ENCODE measurements at regions not wholly inside any gene's neighbourhood (a gene's known extent, or its start where the extent isn't known, plus 50 kb on each side); places are given as distances from the start of the nearest gene placed in this dataset.

GRCh38 chr16:72261127-72261526 is 89.2 kb upstream of the PMFBP1 start:
- no peak for DNase-seq

DNA sequence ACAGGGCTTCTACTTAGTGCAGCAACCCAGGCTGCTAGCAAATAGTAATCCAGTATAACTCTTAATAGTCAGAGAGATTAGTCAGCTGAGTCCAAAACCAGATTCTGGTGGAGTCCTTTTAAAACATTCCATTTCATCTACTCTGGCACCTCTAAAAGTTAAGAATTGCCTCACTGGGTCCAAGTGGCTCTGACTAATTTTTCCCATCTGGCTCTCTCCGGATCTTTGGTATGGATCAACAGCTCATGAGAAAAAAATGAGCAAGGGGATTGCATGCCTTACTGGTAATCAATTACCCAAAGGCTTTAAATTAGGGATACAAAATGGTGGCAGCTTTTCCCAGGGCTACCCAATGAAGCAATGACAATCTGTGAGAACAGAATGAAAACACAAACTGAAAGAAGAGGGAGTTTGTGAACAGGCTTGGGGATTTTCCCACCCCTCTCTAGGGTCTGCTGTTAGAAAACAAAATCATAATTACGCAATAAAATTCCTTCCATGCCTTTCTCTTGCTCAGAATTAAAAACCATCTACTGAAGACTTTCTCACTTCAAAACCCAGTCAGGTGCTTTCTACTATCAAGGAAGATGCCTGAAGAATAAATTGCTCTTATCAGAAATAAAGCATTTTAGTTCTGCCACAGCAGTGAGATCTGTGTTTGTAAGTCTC is 84.6 kb upstream of the PMFBP1 start:
- no peak for DNase-seq

DNA sequence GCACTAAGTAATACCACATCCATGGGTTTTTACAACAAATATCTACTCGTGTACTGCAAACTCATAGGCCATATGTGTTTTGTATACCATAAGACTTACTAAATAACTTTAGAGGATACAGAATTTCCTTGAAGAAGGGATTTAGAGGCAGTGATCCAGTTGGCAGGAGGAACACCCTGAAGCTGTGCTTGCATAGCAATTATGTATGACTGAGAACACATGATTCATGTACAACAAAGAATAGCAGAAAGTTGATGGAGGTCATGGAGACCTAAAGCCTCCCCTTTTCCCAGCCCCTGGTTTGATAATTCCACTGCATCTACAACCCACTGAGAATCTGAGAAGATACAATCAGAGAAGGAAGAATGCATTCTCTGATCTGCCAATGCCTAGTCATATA is 83.8 kb upstream of the PMFBP1 start:
- no peak for DNase-seq

DNA sequence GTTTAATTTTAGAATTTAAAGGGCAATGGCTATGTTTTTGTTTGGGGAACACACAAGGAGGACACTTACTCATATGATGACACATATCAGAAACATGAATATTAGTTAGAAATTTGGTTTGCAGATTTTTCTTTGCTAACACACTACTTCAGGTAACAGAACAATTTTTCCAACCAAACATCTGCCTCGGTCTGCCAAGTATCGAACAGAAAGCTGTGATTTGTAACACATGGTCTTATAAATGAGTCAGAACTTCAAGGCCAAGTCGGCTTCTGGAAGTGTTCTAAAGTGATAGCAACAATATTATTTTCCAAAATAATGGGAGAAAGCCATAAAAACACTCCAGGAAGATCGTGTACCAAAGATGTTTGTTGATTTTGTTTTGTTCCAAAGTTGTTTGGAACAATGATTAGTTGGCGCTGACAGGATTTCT is 75.9 kb upstream of the PMFBP1 start:
- no peak for DNase-seq

- no peak for DNase-seq
Observed at GRCh38 chr16:72246423-72246822, 74.5 kb upstream of the PMFBP1 start.

DNA sequence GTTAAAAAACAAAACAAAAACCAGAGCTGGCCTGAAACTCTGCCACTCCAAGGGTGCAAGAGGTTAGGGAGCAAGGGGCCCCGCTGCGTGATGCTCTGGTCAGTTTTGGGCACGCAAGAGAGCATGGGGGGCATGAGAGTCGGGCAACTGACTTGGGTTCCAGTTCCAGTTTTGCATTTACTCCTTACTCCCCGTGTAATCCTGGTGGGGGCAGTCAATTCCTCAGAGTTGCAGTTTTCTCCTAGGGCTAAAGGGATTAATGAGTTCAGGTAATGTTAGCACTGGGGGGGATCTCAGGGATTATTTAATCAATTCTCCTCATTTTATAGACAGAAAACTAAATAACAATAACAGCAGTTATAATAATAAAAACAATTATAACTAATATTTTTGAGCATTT is 72.9 kb upstream of the PMFBP1 start:
- DNase-seq = no peak

- no peak for DNase-seq
Observed at GRCh38 chr16:72243621-72244020, 71.7 kb upstream of the PMFBP1 start.

DNA sequence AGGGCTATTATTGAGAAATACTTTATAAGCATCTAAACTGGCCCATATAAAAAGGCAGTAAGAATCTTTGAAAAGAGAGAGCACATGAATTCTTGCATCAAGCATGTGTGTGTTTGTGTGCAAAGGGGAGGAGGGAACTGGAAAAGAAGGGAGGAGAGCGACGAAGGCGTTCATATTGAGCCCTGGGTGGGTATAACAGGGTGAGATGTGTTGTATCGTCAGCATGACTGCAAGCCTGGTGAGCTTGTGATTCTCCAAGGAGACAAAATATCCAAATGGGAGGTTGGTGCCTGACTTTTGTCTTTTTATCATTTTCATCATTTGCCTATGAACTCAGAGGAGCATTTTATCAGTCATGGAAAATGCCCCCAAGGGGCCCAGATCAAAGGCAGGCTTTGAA is 70.8 kb upstream of the PMFBP1 start:
- no peak for DNase-seq

GRCh38 chr16:72241930-72242329 is 70.0 kb upstream of the PMFBP1 start:
- no peak for DNase-seq

DNA sequence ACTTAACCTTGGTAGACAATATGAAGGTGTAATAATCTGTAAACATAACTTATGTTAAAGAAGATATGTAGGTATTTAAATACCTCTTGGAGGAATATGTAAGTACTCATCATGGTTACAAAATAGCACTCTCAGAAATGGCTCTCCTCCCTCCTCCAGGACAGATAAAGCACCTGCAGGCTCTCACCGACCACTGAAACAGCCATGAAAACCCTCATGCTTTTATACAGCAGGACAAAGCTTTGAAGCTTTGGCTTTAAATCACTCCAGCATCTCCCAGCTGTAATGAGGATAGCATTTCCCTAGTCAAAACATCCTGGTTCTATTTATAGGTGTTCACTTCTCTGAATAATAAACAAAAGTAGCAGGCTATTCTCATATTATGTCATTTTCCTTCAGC is 69.1 kb upstream of the PMFBP1 start:
- DNase-seq = no peak

GRCh38 chr16:72240466-72240865 is 68.5 kb upstream of the PMFBP1 start:
- DNase-seq = no peak

DNA sequence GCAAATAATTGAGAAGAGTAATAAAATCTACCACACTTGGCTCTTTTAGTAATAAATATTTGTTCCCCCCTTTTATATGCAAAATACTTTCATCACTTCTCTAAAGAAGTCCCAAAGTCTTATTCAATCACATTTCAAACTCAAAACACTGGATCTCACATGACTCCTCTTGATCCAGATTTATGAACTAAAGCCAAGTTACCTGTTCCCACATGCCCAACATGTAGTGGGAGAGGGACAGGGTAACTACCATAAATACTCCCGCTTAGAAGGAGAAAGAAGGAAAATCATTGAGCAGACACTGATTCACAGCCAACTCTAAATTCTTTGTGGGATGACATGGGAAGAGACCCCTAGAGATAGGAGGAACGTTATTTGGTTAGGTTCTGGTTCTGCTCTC is 64.9 kb upstream of the PMFBP1 start:
- no peak for DNase-seq

DNA sequence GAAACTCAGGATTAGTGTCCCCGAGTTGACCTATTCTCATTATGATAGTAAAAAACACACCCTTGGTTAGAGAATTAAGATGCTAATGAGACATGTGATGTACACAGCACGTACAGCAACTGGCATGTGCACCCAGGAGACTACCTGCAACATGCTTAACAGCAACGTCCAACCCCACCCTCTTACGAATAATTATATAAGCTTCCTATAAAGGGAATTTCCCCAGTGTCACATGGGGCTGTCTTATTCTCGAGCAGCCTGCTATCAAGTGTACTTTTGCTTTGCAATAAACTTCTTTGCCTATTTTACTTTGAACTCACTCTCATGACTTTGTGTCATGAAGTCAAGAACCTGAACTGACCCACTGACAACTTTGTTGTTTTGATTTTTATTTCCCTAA is 62.4 kb upstream of the PMFBP1 start:
- no peak for DNase-seq

DNA sequence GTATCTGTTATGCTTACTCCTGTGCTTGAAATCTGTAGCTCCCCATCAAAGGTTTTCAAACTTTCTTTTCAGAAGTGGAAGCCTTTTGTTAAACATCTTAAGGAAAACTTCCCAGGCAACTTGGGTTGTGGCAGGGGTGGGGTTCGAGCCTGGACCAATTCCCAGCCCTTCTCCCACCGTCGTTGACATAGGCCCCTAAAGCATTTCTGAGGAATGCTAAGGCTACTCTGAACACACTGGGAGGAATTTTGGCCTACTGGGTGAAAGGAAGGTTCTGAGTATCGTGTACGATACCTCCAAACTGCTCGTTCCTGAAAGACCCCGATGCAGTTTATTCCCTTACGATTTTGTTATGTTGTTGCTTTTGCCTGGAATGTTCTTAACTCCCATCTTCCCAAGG is 56.1 kb upstream of the PMFBP1 start:
- no peak for DNase-seq

DNA sequence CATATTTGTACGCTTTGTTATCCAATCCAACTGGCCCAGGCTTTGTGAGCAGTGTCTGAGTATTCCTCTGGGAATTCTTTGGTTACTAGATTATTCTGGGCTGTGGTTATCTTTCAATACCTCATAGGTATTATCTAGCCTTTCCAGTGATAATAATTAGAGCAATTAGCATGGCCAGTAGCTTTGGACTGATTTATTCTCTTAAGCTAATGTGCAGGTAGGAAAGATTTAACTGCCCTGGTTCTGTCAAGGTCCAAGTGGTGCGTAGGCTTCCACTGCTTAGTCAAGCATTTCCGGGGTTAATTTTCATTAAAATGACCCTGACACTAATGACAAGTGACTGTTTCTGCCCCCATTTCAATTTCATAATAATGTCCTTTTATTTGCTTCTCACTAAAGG is 54.2 kb upstream of the PMFBP1 start:
- DNase-seq = no peak

DNA sequence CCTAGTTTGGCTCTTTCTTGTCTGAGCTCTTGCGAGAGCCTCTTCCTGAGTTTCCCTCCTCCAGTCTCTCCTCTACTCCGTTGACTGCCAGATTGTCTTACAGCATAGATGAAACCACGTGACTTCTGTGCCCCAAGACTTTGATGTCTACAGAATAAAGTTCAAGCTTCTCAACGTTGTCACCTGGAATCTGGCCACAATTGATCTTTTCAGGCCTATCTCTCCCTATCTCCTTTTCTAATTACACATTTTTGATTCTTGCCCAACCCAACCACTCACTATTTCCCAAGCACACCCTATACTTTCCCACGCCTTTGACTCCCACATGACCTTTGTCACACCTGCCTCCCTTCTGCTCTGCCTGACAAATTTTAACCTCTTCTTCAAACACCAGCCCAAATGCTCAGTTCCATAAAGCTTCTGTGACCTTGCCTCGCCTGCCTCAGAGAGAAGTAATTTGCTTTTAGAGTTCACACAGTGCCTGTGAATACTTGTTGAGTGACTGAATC is 52.4 kb upstream of the PMFBP1 start:
- no peak for DNase-seq

DNA sequence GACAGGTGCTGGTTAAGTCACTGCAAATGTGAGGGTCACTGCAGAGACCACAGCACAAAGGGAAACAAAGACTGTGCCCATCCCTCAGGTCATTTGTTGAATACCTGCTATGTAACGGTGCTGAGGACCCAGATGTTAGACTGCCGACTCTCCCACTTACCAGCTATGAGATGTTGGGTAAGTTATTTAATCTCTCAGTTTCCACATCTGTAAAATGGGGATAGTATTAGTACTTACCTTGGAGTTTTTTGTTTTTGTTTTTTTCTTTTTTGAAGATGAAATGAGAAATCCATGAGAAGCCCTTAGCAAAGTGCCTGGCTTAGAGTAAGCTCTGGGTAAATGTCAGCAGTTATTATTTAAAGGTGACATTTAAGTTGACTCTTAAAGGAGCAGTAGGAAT is 50.5 kb upstream of the PMFBP1 start:
- no peak for DNase-seq

Data from effector CD8-positive, alpha-beta T cell (primary cell).